ENCODE measurements at regions not wholly inside any gene's neighbourhood (a gene's known extent, or its start where the extent isn't known, plus 50 kb on each side); places are given as distances from the start of the nearest gene placed in this dataset.
"Not testable (repeated sequence)": the region's sequence is repeated elsewhere in the genome, so short reads cannot be mapped to it uniquely, and the experiment has no call there.

DNA sequence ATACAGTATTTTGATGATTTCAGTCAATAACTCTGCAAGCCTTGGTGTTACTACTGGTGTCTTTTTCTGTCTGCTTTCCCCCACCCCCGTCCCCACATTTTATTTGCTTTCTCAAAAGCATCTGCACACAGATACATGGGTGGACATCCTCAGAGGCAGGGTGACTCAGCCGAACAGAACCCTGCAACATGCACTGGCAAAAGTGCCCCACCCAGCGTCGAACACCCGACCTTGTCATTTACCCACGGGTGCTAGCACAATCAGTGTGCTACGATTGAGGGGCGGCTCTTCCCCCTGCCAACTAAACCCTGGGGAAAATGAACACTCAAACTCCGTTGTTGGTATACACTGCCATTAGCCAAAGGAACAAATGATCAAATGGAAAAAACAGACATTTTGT lies 115.9 kb upstream of the NAA20 start:
- DNase-seq, result no peak

DNA sequence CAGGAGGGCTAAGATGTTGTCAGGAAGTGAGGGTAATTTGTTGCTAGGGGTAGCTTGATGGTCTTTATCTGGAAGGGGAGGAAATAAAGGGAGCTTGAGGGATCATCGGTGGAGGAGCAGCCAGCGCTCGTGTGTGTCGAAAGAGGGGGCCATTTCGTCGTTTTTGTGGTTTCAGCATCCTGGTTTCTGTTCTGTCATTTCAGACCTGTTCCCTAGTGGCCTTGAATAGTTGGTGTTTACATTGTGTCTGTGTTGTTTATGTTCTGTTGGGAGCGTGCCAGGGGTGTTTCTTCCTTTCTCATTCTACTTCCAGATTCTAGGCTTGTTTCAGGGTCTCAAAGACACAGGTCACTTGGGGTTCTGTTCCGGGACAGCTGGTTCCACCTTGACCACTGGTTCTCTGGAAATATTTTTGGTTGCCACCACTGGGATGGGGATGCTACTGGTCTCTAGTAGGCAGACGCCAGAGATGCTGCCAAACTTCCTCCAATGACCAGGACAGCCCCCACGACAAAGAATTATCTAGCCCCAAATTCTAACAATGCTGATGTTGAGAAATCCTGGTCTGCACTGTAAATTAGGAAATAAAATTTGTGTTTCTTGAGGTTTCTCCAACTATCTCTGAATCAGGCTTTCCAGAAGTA lies 113.9 kb upstream of the NAA20 start:
- peak; percentile 36 to 62 for DNase-seq

DNA sequence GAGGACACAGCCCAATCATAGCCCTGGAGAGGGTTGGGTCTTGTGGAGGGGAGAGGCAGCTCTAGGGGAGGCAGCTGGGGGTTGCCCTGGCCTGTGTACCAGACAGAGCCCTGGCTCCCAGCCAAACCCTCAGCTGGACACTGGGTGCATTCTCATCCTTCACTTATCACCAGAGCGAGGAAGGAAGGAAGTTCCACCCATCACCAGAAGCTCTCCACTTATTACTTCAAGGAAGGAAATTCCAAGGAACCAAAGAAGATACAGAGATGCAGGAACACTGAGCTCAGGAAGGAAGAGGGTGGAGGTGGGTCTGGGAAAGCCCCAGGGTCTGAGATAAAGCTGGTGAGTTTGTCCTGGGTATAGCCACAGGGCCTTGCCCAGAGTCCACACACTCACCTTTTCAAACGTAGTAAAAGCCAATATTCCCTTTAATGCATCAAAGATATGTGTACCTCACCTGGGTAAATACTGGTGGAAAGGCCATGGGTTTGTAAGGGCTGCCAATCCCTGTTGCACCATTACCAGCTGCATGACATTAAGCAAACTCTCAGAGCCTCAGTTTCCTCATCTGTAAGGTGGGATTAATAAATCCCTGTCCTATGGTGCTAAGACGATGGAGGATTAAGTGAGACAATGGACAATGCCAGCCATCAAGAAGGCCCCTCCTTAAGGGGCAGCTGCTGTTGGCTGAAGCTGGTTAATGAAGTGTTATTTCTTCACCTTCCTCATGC lies 109.7 kb upstream of the NAA20 start:
- DNase-seq, result peak in 1 of 2 experiments; percentile 9

DNA sequence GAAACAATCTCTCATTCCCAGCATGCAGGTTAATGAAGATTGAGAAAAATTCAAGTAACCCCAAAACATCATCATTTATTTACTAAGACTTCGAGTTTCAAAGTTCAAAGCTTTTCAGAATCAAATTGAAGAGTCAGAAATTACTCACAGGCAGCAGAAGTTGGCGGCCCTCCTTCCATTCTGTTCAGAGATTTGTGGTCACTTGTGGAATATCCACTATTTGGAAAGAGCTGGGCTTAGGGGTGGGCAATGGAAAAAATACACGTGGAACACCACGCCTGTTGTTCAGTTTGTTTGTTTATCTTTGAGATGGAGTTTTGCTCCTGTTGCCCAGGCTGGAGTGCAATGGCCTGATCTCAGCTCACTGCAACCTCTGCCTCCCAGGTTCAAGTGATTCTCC lies 108.6 kb upstream of the NAA20 start:
- DNase-seq, result no peak

DNA sequence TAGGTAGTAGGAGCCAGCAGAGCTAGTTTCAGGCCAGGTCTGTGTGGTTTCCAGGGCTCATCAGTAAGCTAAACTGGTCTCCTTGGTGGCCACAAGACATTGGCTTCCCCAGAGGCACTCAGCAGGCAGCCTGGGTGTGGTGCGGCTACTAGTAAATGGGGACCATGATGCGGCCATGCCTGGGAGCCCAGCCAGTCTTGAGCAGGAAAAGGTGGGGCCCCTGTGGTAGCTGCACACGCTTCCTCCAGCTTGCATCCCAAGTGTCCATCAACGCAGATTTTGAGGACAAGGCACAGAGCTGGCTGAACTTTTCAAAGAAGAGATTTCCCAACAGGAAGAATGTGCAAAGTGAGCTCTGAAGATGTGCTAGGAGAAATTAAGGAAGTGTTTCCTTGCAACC lies 107.4 kb upstream of the NAA20 start:
- no peak for DNase-seq

DNA sequence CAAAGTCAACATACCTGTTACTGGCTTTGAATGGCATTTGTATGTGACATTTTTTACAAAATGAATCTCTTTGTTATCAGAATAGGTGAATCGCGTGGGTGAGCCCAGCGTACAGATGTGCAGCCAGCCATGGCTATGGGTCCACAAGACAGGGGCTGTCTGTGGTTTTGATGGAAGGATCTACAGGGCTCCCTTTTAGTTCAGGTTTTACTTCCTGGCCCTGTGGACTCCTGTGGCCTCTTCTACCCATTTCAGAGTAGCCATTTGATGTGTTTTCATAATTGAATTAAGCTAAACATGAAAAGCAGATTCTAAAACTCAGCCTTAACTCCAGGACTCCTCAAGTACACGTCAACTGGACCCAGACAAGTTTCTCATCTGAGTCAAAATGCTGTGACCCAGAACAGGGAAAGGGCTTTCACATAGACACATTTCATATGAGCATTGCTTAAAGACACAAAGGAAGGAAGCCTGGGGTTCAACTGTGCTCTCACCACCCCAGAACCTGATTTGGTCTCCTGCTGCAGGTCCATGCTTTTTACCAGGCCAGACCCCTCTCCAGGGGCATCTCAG lies 105.3 kb upstream of the NAA20 start:
- no peak for DNase-seq

DNA sequence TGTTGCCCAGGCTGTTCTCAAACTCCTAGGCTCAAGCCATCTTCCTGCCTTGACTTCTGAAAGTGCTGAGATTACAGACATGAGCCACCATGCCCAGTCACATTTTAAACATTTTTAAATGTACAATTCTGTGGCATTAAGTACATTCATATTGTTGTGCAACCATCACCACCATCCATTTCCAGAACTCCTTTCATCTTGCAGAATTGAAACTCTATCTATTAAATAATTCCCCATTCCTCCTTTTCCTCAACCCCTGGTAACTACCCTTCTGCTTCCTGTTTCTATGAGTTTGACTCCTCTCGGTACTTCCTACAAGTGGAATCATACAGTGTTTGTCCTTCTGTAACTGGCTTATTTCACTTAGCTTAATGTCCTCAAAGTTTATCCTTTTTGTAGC lies 103.8 kb upstream of the NAA20 start:
- DNase-seq, result no peak

DNA sequence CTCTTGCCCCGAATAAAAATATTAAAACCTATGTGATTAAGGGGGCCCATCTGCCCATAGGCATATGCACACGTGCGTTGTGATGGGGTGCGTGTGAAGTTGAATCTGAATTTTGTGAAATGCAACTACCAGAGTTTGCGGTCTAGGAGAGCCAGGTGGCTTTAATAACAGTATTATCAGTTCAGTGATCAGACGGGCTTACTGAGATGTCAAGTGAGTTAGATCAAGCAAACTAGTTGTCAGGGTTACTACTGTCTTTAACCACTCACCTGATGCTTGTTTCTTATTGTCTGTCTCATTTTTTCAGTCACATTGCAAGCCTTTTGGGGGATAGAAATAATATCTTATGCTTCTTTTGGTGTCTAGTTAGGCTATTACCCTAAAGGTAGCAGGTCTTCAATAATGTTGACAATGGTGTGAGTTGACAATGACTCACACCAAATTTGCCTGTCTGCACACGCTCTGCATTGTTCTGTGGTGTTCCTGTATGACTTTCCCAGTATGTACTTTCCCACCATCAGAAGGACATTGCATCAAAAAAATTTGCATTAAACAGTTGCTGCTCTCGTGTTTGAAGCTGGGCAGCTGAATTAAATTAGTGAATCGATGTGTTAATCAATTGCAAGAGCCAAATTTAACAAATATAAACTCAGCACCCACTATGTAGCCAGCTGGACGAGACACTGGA lies 103.1 kb upstream of the NAA20 start:
- DNase-seq, result peak in 1 of 2 experiments; percentile 3

DNA sequence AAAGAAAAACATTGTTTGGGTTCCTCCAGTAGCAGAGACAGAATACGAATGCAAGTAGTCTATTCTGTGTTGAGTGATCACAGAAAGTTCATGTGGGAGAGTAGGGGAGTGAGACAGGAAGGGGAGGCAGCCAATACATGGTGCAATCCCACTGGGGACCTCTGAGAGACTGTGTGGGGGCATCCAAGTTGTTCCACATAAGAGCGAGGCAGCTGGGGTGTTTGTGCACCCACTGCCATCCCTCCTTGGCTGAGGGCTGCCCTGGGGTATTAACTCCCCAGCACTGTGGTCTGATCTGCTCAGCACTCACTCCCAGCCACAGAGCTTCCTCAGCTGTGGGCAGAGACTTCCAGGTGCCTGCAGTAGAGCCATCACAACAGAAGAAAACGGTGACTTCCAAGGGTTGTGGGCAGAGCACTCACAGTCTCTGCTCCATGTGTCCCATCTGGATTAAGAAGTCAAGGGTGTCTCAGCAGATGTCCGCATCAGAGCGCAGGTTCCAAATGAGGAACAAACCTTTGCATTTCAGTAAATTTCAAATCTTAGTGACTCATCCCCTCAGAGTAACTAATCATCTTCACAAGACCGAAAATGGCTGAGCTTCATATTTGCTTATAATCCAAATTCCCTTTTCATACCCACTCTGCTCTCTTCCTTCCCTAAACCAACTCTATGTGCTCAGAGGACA lies 101.9 kb upstream of the NAA20 start:
- no peak for DNase-seq

DNA sequence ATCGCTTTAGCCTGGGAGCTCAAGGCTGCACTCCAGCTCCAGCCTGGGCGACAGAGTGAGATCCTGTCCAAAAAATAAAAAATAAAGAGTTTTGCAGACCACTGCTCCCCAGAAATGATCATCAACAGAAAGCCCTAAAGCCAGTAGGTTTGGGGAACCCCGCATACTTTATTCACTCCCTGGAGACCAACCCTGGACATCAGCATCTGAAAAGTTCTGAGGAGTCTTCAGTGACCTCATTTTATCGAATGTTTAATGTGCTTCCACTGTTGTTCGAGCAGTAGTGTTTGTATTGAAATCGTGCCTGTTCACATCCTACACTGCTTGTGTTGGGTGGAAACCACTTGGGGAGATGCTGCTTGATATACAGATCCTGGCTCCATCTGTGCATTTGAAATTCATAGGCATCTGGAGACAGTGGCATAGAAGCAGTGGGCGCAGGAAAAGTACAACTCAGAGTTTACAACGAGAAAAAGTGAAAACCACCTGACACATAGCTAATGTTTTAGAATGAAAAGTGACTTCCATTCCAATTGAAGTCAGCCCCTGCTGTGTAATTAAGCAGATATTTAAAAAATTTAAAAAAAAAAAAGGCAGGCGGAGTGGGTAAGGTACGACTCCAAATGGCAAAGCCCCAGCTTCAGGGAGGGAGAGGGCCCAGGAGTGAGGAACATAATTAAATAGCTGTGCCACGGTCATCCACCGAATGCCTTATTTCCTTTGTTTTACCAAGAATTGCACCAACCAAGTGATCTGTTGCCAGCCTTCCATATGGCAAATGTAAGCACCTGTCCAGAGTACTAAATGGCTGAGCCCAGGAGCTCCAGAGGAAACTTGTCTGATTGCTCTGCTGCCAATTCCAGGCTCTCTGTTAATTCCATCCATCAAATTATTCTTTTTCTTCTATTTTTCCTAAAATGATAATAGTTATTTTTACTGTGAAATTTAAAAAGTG lies 100.4 kb upstream of the NAA20 start:
- no peak for DNase-seq

DNA sequence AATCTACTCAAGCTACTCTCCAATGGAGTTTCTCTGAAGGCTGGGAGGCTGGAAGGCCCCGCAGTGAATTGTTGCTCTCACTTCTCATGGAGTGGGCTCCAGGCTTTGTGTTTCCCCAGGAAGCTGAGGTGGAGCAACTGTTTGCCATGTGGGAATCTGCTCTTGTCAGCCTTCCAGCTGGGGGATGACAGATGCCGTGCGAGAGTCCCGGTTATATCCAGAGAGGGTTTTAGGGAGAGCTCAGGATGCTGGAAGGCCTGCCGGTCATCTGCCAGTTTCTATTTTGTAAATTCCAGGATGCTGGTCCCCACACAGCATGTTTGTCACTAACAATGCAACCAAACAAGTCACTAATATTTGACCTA lies 98.2 kb upstream of the NAA20 start:
- no peak for DNase-seq

DNA sequence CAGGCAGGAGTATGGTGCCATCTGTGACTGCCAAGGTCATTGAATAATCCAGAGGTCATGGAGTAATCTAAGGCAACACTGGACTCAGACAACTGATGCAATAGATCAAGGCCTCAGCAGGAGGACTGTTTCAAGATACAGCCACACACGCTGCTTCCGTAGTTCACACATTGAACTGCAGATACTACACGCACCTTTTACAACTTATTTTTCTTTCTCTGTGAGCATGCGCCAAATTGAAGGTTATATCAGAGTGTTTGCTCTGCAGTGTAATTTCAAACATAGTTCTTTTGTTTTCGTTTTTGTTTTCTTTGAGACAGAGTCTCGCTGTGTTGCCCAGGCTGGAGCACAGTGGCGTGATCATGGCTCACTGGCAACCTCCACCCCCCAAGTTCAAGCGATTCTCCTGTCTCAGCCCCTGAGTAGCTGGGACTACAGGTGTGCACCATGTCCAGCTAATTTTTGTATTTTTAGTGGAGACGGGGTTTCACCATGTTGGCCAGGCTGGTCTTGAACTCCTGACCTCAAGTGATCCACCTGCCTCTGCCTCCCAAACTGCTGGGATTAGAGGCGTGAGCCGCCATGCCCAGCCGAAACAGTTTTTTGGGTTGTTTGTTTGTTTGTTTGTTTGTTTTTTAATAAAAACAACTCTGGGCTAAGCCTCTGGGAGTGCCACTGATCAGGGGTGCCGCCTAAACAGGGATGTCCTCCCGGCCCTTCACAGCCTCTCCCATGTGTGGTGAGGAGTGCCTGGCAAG lies 96.6 kb upstream of the NAA20 start:
- DNase-seq, result no peak

DNA sequence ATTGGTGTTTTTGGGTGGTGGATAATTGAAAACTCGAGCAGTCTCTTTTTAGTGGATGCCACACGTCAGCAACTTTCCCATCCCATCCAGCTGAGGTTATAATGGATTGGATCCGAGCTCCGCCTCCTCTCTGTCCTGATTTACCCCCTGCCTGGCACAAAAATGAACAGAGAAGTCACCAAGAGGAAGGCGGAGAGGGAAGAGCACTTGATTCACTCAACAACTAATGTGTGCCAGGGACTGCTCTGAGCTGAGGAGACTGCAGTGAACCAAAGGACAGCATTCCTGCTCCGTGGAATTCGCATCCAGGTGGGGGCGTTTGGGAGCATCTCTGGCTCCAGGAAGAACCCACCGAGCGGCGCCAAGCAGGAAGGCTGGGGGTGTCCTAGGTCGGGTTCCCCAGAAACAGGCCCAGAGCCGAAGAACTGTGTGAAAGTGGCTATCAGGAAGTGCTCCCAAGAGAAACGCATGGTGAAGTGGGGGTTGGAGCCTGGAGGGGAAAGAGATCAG lies 95.8 kb upstream of the NAA20 start:
- no peak for DNase-seq

DNA sequence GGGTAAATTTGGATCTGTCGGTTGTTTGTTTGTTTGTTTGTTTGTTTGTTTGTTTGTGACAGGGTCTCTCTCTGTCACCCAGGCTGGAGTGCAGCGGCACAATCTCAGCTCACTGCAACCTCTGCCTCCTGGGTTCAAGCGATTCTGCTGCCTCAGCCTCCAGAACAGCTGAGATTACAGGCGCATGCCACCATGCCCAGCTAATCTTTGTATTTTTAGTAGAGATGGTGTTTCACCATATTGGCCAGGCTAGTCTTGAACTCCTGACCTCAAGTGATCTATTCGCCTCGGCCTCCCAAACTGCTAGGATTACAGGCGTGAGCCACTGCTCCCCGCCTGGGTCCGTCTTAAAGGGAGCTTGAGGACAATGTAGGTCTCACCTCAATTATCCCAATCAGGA lies 95.3 kb upstream of the NAA20 start:
- DNase-seq, result not testable (repeated sequence)

DNA sequence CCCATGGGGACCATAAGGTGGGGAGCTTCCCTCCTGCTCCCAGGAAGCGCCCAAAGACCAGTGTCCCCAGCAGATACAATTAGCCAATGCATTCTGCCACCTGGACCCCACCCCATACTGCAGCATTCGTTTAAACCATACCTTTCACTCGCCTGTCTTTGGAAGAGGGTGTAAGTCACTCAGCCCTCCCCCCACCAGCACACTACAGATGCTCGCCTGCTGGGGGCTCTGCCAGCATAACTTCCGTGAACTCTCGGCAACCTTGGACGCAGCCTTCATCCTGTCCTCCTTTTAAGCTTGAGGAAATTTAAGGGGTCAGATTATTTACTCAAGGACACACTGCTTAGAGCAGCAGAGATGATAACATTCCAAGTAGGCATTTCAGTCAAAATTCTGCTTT lies 94.4 kb upstream of the NAA20 start:
- DNase-seq, result no peak

DNA sequence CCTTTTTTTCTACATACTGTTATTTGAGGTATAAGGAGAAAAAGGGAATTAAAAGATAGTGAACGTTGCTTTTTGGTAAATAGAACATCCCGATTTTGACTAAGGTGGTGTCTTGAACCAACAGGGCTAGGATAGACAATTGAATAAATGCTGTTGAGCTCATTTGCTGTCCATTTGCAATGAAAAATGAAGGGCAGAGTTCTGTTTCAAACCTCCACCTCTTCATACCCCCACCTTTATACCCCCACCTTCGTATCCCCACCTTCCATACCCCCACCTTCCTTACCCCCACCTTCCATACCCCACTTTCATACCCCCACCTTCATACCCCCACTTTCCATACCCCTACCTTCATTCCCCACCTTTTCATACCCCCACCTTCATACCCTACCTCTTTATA lies 93.4 kb upstream of the NAA20 start:
- DNase-seq, result no peak

DNA sequence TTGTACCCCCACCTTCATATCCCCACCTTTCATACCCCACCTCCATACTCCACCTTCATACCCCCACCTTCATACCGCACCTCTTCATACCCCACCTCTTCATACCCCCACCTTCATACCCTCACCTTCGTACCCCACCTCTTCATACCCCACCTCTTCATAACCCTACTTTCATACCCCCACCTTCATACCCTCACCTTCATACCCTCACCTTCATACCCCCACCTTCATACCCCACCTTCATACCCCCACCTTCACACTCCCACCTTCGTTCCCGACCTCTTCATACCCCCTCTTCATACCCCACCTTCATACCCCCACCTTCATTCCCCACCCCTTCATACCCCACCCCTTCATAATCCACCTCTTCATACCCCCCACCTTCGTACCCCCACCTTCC lies 92.9 kb upstream of the NAA20 start:
- DNase-seq, result no peak

DNA sequence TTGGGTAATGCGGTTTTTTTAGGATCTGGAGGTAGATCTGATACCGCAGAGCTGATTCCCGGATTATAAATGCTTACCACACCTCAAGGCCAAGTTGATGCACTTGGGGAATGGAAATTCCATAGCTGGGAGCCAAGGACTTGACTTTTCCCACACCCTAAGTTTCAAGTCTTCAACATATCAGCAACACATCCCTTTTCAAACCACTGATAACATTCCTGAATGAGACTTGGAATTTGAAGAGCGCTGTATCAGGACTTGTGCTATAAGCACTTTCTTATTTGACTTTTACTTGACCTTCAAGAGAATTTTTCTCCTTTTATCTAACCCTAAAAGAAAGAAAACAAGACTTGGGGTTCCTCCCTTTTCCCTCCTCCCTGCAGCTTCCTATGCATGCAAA lies 90.6 kb upstream of the NAA20 start:
- no peak for DNase-seq

DNA sequence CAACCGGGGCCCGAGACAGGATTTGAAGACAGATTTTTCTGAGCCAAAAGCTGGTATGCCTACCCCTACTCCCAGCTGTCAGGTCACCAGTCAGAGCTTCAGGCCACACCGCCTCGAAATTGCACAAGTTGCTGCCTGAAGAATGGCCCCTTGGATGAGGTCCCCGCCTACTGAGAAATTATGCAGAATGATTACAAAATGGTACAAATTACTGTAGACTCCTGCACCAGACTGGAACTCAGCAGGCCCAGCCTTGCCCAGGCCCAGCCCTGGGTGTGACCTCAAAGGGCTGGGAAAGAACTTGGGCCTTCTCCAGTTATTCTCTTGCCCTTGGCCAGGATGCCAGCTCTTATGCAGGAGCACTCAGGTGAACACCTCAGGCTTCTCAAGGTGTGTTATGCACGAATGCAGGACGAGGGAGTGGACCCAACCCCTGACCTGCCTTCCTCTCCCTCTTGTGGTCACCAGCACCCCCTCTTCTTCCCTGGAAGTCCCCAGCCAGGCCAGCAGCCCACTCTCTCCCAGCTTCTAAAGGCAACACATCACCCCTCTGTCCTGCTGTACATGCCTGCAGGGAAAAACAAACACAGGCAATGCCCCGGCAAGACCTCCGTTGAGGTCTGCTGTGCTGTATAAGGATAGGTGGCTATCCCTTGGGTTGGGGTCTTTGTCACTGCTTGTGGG lies 88.7 kb upstream of the NAA20 start:
- DNase-seq, result no peak

DNA sequence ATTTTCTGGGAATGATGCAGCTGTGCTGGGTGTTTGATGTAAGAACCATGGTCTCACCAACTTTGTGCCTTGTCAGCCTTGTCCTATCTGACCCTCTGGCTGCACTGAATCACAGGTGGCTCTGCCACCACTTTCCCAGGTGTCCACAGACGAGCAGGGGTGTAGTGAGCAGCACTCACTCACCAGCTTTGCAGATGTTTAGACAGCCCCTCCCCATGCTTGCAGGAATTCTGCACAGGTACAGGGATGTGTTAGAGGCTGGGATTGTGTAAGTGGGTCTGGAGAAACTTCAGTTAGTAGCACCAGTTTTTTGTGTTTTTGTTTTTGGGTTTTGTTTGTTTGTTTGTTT lies 88.2 kb upstream of the NAA20 start:
- no peak for DNase-seq
